ENCODE measurements at regions not wholly inside any gene's neighbourhood (a gene's known extent, or its start where the extent isn't known, plus 50 kb on each side); places are given as distances from the start of the nearest gene placed in this dataset.

- RAD21 ChIA-PET (ENCODE audit: low non-redundant PET in 1 of 2, low total read pairs in 2 of 2, uncharacterized antibody in 2 of 2, unreplicated experiment in 2 of 2), result no interaction called here
- Histone ChIP-seq H3K36me3 (ENCODE audit: control insufficient read depth in 1 of 2, insufficient read depth in 2 of 2, low read length in 2 of 2) (no peaks in the 10 kb centered on the region), H3K4me3 (replicated peaks in 1 of 2; ENCODE audit: low read depth in 1 of 2, low read length in 2 of 2) (no peak overlapping the region), H3K9ac (ENCODE audit: low read length) (no peak overlapping the region), H3K27ac (ENCODE audit: low read depth, low read length) (no peak overlapping the region), H2AFZ (ENCODE audit: low read depth, low read length, poor library complexity, severe bottlenecking) (no peak overlapping the region), H4K20me1 (ENCODE audit: insufficient read depth) (no peaks in the 10 kb centered on the region), H3K27me3 (ENCODE audit: insufficient read depth, low read length) (no peaks in the 10 kb centered on the region), H3K4me1 (ENCODE audit: control insufficient read depth in 1 of 2, insufficient read depth in 2 of 2, low read length in 2 of 2) (peaks cover 15% of the 10 kb centered on the region in 2 experiments), H3K9me2 (ENCODE audit: insufficient read depth) (no peaks in the 10 kb centered on the region), H3K79me2 (ENCODE audit: insufficient read depth, low read length) (no peaks in the 10 kb centered on the region), H3K4me2 (ENCODE audit: low read length) (no peak overlapping the region), H3K9me3 (ENCODE audit: control insufficient read depth in 1 of 2, insufficient read depth in 1 of 2, low read depth in 1 of 2, low read length in 2 of 2) (no peaks in the 10 kb centered on the region)
- no TSS peak for BruUV-seq (replicated peaks)
- ATAC-seq, result no peak
- TF ChIP-seq YY1 (IDR thresholded peaks at IDR 0.05; ENCODE audit: extremely low read depth, insufficient replicate concordance, low read depth, low read length), result no peak
- TF ChIP-seq SP1 (IDR thresholded peaks at IDR 0.05; ENCODE audit: low read depth), result no peak
- no peak for TF ChIP-seq REST (IDR thresholded peaks at IDR 0.05; ENCODE audit: low read depth)
- TF ChIP-seq POLR2AphosphoS5 (IDR thresholded peaks at IDR 0.05; ENCODE audit: low read depth, low read length), result no peak
- no peak for TF ChIP-seq CEBPB (IDR thresholded peaks at IDR 0.05; ENCODE audit: low read depth)
- TF ChIP-seq ELF1 (IDR thresholded peaks at IDR 0.05; ENCODE audit: borderline replicate concordance, low read depth), result no peak
- no peak for TF ChIP-seq EZH2phosphoT487 (IDR thresholded peaks at IDR 0.05; ENCODE audit: borderline replicate concordance)
- TF ChIP-seq CTCF (IDR thresholded peaks at IDR 0.05 in 2 of 3, conservative IDR thresholded peaks at IDR 0.05 in 1 of 3; ENCODE audit: borderline replicate concordance in 1 of 3, insufficient read depth in 1 of 3, low read depth in 2 of 3, low read length in 2 of 3), result no peak
- no peak for TF ChIP-seq EZH2 (IDR thresholded peaks at IDR 0.05)
- TF ChIP-seq EGR1 (IDR thresholded peaks at IDR 0.05; ENCODE audit: low read depth), result no peak
- TF ChIP-seq CBX3 (IDR thresholded peaks at IDR 0.05; ENCODE audit: low read depth), result no peak
- TF ChIP-seq ZBTB33 (IDR thresholded peaks at IDR 0.05; ENCODE audit: extremely low read depth, insufficient replicate concordance, low read length), result no peak
- DNase-seq (ENCODE audit: low read depth, low spot score), result no peak
- CTCF ChIA-PET, result no interaction called here
- intact Hi-C loops (cut with micrococcal nuclease), result no loop called here
- POLR2A ChIA-PET, result no interaction called here
Observed at GRCh38 chr7:30221764-30222163, 62.6 kb upstream of the ZNRF2 start.
